HG02642 (cell line): ENCODE measurements at regions not wholly inside any gene's neighbourhood (a gene's known extent, or its start where the extent isn't known, plus 50 kb on each side); places are given as distances from the start of the nearest gene placed in this dataset.

Experiments
- ATAC-seq: cut with Tn5 transposase; IDR thresholded peaks from one replicate; pipeline ENCODE4 v1.9.1; 2021; ENCODE audit warnings: mild to moderate bottlenecking; ENCODE audit not compliant: unreplicated experiment, poor library complexity

- ATAC-seq, result no peak
Measured at GRCh38 chr3:35549690-35550089, 89.6 kb upstream of the ARPP21 start.

GRCh38 chr3:35562141-35562540, 77.2 kb upstream of the ARPP21 start:
- ATAC-seq, result no peak

- ATAC-seq, result no peak
Measured at GRCh38 chr3:35565048-35565447, 74.3 kb upstream of the ARPP21 start.
